ENCODE measurements at regions not wholly inside any gene's neighbourhood (a gene's known extent, or its start where the extent isn't known, plus 50 kb on each side); places are given as distances from the start of the nearest gene placed in this dataset.

GRCh38 chr14:22466491-22466890, 122.5 kb downstream of the DAD1 start:
- no peak overlapping the region for H3K27ac ChIP-seq (ENCODE audit: low read length)
- no peaks in the 10 kb centered on the region for H3K36me3 ChIP-seq (ENCODE audit: control insufficient read depth, insufficient read depth, low read length)
- in situ Hi-C loops (cut with HindIII; ENCODE audit: low pct_unique_long_range_greater_than_20kb, low sequenced_read_pairs) (no loop called here), intact Hi-C loops (cut with micrococcal nuclease; ENCODE audit: unreplicated experiment) (no loop called here)
- H3K4me1 ChIP-seq (ENCODE audit: control insufficient read depth, insufficient read depth, low read length) = no peaks in the 10 kb centered on the region
- ATAC-seq (no peak), DNase-seq (ENCODE audit: low read depth, low spot score) (no peak)
- no peaks in the 10 kb centered on the region for H3K9me3 ChIP-seq (ENCODE audit: control insufficient read depth, insufficient read depth, low read depth, low read length)
- CTCF ChIA-PET = no interaction called here
- BruUV-seq (replicated peaks) = no TSS peak
- no peak overlapping the region for H3K4me3 ChIP-seq (ENCODE audit: low read depth in 2 of 2, low read length in 2 of 2)
- no peak for TF ChIP-seq TCF7L2 (IDR thresholded peaks at IDR 0.05; ENCODE audit: low read depth, low read length)
- no peak for TF ChIP-seq CTCF (IDR thresholded peaks at IDR 0.05)
- TF ChIP-seq REST (IDR thresholded peaks at IDR 0.05; ENCODE audit: insufficient read depth in 1 of 2, low read depth in 2 of 2, low read length in 1 of 2) = no peak
- no peak for TF ChIP-seq POLR2AphosphoS5 (IDR thresholded peaks at IDR 0.05; ENCODE audit: low read depth, low read length)
- TF ChIP-seq SIN3A (IDR thresholded peaks at IDR 0.05; ENCODE audit: borderline replicate concordance, insufficient read depth, low read depth, low read length) = no peak
- no peaks in the 10 kb centered on the region for H3K27me3 ChIP-seq (ENCODE audit: control insufficient read depth, insufficient read depth, low read length)
- POLR2A ChIA-PET = no interaction called here

- POLR2A ChIA-PET = no interaction called here
- BruUV-seq (replicated peaks) = no TSS peak
- no peaks in the 10 kb centered on the region for H3K27me3 ChIP-seq (ENCODE audit: control insufficient read depth, insufficient read depth, low read length)
- no peak for ATAC-seq
- no peaks in the 10 kb centered on the region for H3K4me1 ChIP-seq (ENCODE audit: control insufficient read depth, insufficient read depth, low read length)
- no peak for TF ChIP-seq TCF7L2 (IDR thresholded peaks at IDR 0.05; ENCODE audit: low read depth, low read length)
- no peak for TF ChIP-seq POLR2AphosphoS5 (IDR thresholded peaks at IDR 0.05; ENCODE audit: low read depth, low read length)
- H3K36me3 ChIP-seq (ENCODE audit: control insufficient read depth, insufficient read depth, low read length) = no peaks in the 10 kb centered on the region
- CTCF ChIA-PET = no interaction called here
- H3K9me3 ChIP-seq (ENCODE audit: control insufficient read depth, insufficient read depth, low read depth, low read length) = no peaks in the 10 kb centered on the region
- in situ Hi-C loops (cut with HindIII; ENCODE audit: low pct_unique_long_range_greater_than_20kb, low sequenced_read_pairs) = no loop called here
- no peak for DNase-seq (ENCODE audit: low read depth, low spot score)
- intact Hi-C loops (cut with micrococcal nuclease; ENCODE audit: unreplicated experiment) = no loop called here
- H3K27ac ChIP-seq (ENCODE audit: low read length) = no peak overlapping the region
- H3K4me3 ChIP-seq (ENCODE audit: low read depth in 2 of 2, low read length in 2 of 2) = no peak overlapping the region
These were observed 123.7 kb downstream of the DAD1 start for GRCh38 chr14:22465201-22465840.

- BruUV-seq (replicated peaks) = no TSS peak
- intact Hi-C loops (cut with micrococcal nuclease; ENCODE audit: unreplicated experiment) = no loop called here
- Histone ChIP-seq H3K36me3 (ENCODE audit: control insufficient read depth, insufficient read depth, low read length) (no peaks in the 10 kb centered on the region), H3K4me1 (ENCODE audit: control insufficient read depth, insufficient read depth, low read length) (no peaks in the 10 kb centered on the region), H3K9me3 (ENCODE audit: control insufficient read depth, insufficient read depth, low read depth, low read length) (no peaks in the 10 kb centered on the region), H3K4me3 (ENCODE audit: low read depth in 2 of 2, low read length in 2 of 2) (no peak overlapping the region), H3K27me3 (ENCODE audit: control insufficient read depth, insufficient read depth, low read length) (no peaks in the 10 kb centered on the region; the same call in 1 of the 2 replicates), H3K27ac (ENCODE audit: low read length) (no peak overlapping the region)
- POLR2A ChIA-PET = no interaction called here
- no peak for DNase-seq (ENCODE audit: low read depth, low spot score)
- in situ Hi-C loops (cut with HindIII; ENCODE audit: low pct_unique_long_range_greater_than_20kb, low sequenced_read_pairs) = no loop called here
- no peak for ATAC-seq
- CTCF ChIA-PET = no interaction called here
- TF ChIP-seq SIN3A (IDR thresholded peaks at IDR 0.05; ENCODE audit: borderline replicate concordance, insufficient read depth, low read depth, low read length) (no peak), CTCF (IDR thresholded peaks at IDR 0.05) (no peak), TCF7L2 (IDR thresholded peaks at IDR 0.05; ENCODE audit: low read depth, low read length) (no peak), REST (IDR thresholded peaks at IDR 0.05; ENCODE audit: insufficient read depth in 1 of 2, low read depth in 2 of 2, low read length in 1 of 2) (no peak), POLR2AphosphoS5 (IDR thresholded peaks at IDR 0.05; ENCODE audit: low read depth, low read length) (no peak)
These were observed 124.4 kb downstream of the DAD1 start for GRCh38 chr14:22464422-22465142.
